ENCODE measurements at regions not wholly inside any gene's neighbourhood (a gene's known extent, or its start where the extent isn't known, plus 50 kb on each side); places are given as distances from the start of the nearest gene placed in this dataset.
"Not testable (repeated sequence)": the region's sequence is repeated elsewhere in the genome, so short reads cannot be mapped to it uniquely, and the experiment has no call there.

DNA sequence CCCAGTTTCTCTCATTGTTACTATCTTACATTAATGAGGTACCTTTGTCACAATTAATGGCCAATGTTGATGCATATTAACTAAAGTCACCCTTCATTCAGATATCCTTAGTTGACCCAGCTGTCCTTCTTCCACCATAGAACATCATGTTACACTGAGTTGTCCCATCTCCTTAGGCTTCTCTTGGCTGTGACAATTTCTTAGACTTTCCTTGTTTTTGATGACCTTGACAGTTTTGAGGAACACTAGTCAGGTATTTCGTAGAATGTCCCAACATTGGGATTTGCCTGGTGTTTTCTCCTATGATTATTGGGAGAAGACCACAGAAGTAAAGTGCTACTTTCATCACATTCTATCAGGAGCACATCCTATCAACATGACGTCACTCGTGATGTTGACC is 261.8 kb downstream of the BCL2L11 start:
- H3K36me3 Mint-ChIP-seq (ENCODE audit: low read depth); H3K27me3 Mint-ChIP-seq (ENCODE audit: low read depth); CTCF ChIA-PET; H3K9me3 Mint-ChIP-seq (ENCODE audit: insufficient read depth); H3K27ac Mint-ChIP-seq; H3K4me3 Mint-ChIP-seq; POLR2A ChIA-PET; DNase-seq; H3K4me1 Mint-ChIP-seq (ENCODE audit: low read depth); ATAC-seq: not testable (repeated sequence)

DNA sequence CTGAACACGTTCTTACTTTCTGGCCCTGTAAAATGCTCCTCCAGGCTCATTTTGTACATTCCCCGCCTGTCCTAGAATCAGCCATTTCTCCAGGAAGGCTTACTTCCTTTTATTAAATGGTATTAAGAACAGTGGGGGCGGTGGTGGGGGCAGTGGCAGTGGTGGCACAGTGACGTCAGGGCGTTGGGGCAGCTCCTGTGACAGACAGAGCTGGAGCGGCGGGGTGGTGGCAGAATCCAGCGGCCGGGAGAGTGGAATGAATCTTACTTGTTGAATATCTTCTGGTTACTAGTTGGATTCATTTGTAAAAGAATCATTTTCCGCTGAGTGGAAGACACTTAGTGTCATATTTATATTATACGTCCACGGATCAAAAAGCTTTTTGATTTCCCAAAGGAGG is 262.6 kb downstream of the BCL2L11 start:
- H3K4me3 Mint-ChIP-seq; H3K27ac Mint-ChIP-seq; POLR2A ChIA-PET; H3K9me3 Mint-ChIP-seq (ENCODE audit: insufficient read depth); DNase-seq; H3K36me3 Mint-ChIP-seq (ENCODE audit: low read depth); H3K4me1 Mint-ChIP-seq (ENCODE audit: low read depth); CTCF ChIA-PET; H3K27me3 Mint-ChIP-seq (ENCODE audit: low read depth); ATAC-seq: not testable (repeated sequence)

DNA sequence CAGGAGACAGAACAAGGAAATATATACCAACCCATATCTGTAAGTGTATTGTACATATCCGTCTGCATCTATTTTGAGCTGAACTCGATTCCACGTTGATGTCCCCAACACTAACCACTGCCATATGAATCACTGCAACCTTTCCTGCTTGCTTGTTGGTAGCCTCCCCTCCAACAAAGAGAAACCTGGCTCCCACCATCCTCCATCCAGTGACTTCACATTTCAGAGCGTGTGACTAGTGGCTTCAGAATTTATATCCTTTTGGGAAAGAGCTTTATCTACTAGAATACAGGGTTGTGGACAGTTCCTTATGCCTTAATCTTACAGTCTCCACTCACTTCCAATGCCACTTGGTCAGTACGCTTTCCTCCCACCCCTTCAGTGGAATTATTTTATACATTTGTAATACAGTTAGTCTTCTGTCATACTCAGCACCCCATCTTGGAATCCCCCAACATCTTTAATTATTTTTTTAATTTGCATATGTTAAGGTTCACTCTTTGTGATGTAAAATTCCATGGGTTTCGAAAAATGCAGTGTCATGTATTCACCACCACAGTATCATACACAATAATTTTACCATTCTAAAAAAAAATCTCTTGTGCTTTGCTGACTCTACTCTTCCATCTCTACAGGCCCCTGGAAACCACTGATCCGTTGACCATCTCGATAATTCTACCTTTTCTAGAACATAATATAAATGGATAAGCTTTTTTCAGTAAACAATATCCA is 264.7 kb downstream of the BCL2L11 start:
- H3K27ac Mint-ChIP-seq; H3K9me3 Mint-ChIP-seq (ENCODE audit: insufficient read depth); DNase-seq; CTCF ChIA-PET; H3K27me3 Mint-ChIP-seq (ENCODE audit: low read depth); POLR2A ChIA-PET; H3K4me1 Mint-ChIP-seq (ENCODE audit: low read depth); H3K4me3 Mint-ChIP-seq; ATAC-seq; H3K36me3 Mint-ChIP-seq (ENCODE audit: low read depth): not testable (repeated sequence)

DNA sequence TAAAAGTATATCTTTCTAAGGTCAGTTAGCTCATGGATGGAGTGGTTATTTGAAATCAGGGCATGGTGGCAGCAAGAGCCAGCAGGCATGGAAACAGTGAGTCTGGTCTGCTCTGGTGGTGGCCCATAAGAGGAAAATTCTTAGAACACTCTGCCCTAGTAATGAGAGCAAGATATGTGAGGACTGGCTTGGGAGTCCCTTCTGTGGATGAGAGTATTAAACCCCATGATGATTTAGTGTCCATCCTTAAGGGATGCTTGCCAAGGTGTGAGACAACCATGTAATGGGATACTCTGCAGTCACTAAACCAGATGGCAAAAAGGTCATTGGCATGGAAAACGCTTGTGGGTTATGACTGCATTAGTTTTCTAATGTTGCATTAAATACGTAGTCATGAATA is 269.9 kb downstream of the BCL2L11 start:
- H3K4me3 Mint-ChIP-seq; H3K4me1 Mint-ChIP-seq (ENCODE audit: low read depth): not testable (repeated sequence)

DNA sequence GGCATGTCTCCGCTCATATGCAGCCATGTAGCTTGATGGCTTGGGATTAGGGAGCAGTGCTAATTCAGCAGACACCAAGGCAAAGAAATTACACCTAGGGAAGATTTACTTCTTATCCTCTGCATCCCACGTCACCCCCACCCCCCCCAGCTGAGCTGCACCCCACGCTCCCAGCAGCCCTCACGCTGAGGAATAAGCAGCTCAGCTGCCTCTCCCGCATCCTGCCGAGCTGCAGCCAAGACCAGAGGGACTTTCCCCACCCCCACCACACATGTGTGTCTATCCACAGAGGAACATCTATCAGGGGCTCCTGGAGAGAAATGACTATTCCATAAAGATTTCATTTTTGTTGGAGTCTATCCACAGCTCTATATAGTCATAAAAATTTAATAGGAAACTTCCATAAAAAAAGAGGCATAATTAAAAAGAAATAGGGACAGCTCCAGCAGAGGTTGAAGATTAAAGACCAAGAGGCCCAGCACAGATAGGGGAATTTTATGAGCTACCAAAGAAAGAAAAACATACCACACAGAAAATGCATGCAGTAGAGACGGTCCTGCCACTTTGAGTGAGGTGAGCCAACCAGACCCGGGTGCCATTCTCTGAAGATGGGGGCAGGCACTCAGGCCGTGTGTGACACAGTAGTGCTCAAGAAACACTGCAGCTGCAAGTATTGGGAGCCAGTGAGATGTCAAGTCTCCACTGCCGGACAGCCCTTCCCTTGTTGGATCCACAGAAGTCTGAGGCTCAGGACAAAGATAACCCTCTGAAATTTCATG is 274.8 kb downstream of the BCL2L11 start:
- CTCF ChIA-PET; H3K4me3 Mint-ChIP-seq; POLR2A ChIA-PET; H3K9me3 Mint-ChIP-seq (ENCODE audit: insufficient read depth); H3K36me3 Mint-ChIP-seq (ENCODE audit: low read depth); H3K27ac Mint-ChIP-seq; ATAC-seq; H3K4me1 Mint-ChIP-seq (ENCODE audit: low read depth); H3K27me3 Mint-ChIP-seq (ENCODE audit: low read depth): not testable (repeated sequence)
- peak; percentile 26 for DNase-seq

More for the DNA sequence above, 269.9 kb downstream of the BCL2L11 start:
- POLR2A ChIA-PET; H3K9me3 Mint-ChIP-seq (ENCODE audit: insufficient read depth); H3K36me3 Mint-ChIP-seq (ENCODE audit: low read depth); ATAC-seq; DNase-seq; H3K27me3 Mint-ChIP-seq (ENCODE audit: low read depth); CTCF ChIA-PET; H3K27ac Mint-ChIP-seq: not testable (repeated sequence)

- DNase-seq; POLR2A ChIA-PET; H3K36me3 Mint-ChIP-seq (ENCODE audit: low read depth); H3K4me1 Mint-ChIP-seq (ENCODE audit: low read depth); H3K4me3 Mint-ChIP-seq; H3K27ac Mint-ChIP-seq; ATAC-seq; H3K27me3 Mint-ChIP-seq (ENCODE audit: low read depth); H3K9me3 Mint-ChIP-seq (ENCODE audit: insufficient read depth); CTCF ChIA-PET: not testable (repeated sequence)
Measured at GRCh38 chr2:111400598-111401253, 280.0 kb downstream of the BCL2L11 start.

- H3K27me3 Mint-ChIP-seq (ENCODE audit: low read depth); H3K27ac Mint-ChIP-seq; H3K36me3 Mint-ChIP-seq (ENCODE audit: low read depth); POLR2A ChIA-PET; CTCF ChIA-PET; H3K9me3 Mint-ChIP-seq (ENCODE audit: insufficient read depth); H3K4me3 Mint-ChIP-seq; H3K4me1 Mint-ChIP-seq (ENCODE audit: low read depth); DNase-seq: not testable (repeated sequence)
- peak; percentile 50 for ATAC-seq
Measured at GRCh38 chr2:111401270-111402140, 280.8 kb downstream of the BCL2L11 start.

DNA sequence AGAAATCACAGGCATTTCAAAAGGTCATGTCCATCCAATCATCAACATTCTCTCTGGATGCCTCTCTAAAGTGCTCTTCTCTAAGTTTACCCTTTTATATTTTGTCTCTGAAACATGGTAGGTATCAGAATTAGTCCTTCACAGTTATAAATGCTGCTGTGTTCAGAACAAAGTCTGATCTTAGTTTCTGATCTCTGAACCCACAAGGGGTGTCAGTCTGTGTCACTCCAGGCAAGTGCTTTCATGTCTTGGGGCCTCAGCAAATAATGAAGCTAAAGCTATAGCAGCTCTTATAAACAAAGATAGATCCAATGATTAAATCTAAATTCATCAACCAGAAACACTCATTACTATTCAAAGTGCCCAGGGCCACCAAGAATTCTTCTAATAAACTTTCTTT is 281.7 kb downstream of the BCL2L11 start:
- DNase-seq; POLR2A ChIA-PET; H3K27me3 Mint-ChIP-seq (ENCODE audit: low read depth); H3K9me3 Mint-ChIP-seq (ENCODE audit: insufficient read depth); CTCF ChIA-PET; H3K4me3 Mint-ChIP-seq; H3K36me3 Mint-ChIP-seq (ENCODE audit: low read depth); H3K27ac Mint-ChIP-seq; H3K4me1 Mint-ChIP-seq (ENCODE audit: low read depth): not testable (repeated sequence)
- peak; percentile 70 for ATAC-seq

DNA sequence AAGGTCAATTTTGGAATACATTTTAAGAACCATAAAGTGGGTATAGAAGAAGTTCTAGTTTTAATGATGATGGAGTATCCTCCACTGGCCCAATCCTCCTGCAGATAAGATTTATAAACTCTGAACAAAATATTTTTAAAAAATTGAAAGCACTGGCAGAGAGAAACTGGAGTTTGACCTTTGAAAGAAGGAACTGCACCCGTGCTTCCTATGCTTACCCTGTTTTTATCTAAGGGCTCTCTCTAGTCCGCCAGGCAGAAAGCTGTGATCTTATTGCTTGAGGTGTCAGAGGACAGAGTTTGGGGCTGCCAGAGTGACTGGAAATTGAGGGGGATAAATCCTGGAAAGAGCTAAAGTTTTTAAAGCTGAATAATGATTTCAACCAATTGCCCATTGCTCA is 282.6 kb downstream of the BCL2L11 start:
- DNase-seq; H3K27ac Mint-ChIP-seq; H3K27me3 Mint-ChIP-seq (ENCODE audit: low read depth); H3K4me3 Mint-ChIP-seq; ATAC-seq; POLR2A ChIA-PET; H3K36me3 Mint-ChIP-seq (ENCODE audit: low read depth); H3K9me3 Mint-ChIP-seq (ENCODE audit: insufficient read depth); H3K4me1 Mint-ChIP-seq (ENCODE audit: low read depth); CTCF ChIA-PET: not testable (repeated sequence)

DNA sequence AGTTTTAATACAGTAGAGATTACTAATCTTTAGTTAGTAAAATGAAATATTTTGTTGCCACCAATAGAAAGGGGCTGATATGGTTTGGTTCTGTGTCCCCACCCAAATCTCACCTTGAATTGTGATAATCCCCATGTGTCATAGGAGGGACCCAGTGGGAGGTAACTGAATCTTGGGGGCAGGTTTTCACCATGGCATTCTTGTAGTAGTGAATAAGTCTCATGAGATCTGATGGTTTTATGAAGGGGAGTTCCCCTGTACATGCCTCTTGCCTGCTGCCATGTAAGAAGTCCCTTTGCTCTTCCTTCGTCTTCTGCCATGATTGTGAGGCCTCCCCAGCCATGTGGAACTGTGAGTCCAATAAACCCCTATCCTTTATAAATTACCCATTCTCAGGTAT is 285.9 kb downstream of the BCL2L11 start:
- POLR2A ChIA-PET; H3K27me3 Mint-ChIP-seq (ENCODE audit: low read depth); H3K36me3 Mint-ChIP-seq (ENCODE audit: low read depth); ATAC-seq; DNase-seq; H3K4me3 Mint-ChIP-seq; H3K9me3 Mint-ChIP-seq (ENCODE audit: insufficient read depth); H3K4me1 Mint-ChIP-seq (ENCODE audit: low read depth); H3K27ac Mint-ChIP-seq; CTCF ChIA-PET: not testable (repeated sequence)

DNA sequence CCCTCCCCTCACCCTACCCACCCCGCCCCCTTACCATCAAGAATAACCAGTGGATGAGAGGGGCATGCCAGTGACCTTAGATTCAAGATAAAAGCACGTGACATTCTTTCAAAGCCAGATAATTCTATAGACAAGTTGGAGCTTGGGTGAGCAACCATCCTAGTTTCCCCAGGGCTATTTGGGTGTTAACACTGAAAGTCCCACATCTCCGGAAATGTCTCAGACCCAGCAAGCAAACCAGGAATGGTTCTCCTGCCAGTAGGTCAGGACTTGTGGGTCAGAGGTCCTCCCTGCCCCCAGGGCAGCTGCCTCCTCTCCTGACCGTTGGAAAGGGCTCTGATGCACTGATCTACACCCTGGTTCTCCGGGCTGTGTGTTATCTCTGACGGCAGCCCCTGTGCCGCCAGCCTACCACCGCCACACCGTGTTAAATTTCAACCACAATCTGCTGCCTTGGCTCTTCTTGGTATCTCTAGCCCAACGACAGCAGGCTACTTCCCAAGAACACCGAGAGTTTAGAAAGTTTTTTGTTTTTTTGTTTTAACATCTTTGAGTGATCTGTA is 287.0 kb downstream of the BCL2L11 start:
- H3K4me3 Mint-ChIP-seq; CTCF ChIA-PET; DNase-seq; H3K27ac Mint-ChIP-seq; H3K4me1 Mint-ChIP-seq (ENCODE audit: low read depth); POLR2A ChIA-PET; H3K9me3 Mint-ChIP-seq (ENCODE audit: insufficient read depth); H3K27me3 Mint-ChIP-seq (ENCODE audit: low read depth); H3K36me3 Mint-ChIP-seq (ENCODE audit: low read depth); ATAC-seq: not testable (repeated sequence)

Data from activated CD8-positive, alpha-beta T cell treated with anti-CD3 and anti-CD28 coated beads, Interleukin-2, amount 10 ng/mL, durations not matched to agents 7 days and 5 days (primary cell).